ENCODE measurements at regions not wholly inside any gene's neighbourhood (a gene's known extent, or its start where the extent isn't known, plus 50 kb on each side); places are given as distances from the start of the nearest gene placed in this dataset.

DNA sequence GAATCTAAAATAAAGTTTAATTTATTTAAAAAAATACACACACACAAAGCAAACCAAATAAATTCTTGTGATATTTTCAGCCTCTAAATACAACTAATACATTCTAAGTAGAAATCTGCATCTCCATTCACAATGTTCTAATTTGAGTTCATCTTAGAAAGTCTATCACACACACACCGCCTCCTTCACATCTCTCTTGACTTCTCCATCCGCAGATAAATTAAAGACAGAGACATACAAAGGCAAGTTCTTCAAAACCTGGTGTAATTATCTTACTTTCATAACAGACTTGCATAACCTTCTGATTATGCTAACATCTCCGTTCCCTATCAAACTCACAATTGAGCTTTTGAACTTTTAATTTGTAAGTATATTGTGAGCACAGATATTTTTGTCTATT, 657.3 kb downstream of the VGLL3 start:
- DNase-seq = no peak
- no peaks in the 10 kb centered on the region for H3K36me3 Mint-ChIP-seq (ENCODE audit: low read depth)
- intact Hi-C loops (cut with micrococcal nuclease) = no loop called here
- no peaks in the 10 kb centered on the region for H3K4me1 Mint-ChIP-seq (ENCODE audit: low read depth)
- H3K4me3 Mint-ChIP-seq = no peak overlapping the region
- H3K9me3 Mint-ChIP-seq = no peaks in the 10 kb centered on the region
- CTCF ChIA-PET = no interaction called here
- H3K27me3 Mint-ChIP-seq (ENCODE audit: low read depth) = no peaks in the 10 kb centered on the region
- no peak overlapping the region for H3K27ac Mint-ChIP-seq

DNA sequence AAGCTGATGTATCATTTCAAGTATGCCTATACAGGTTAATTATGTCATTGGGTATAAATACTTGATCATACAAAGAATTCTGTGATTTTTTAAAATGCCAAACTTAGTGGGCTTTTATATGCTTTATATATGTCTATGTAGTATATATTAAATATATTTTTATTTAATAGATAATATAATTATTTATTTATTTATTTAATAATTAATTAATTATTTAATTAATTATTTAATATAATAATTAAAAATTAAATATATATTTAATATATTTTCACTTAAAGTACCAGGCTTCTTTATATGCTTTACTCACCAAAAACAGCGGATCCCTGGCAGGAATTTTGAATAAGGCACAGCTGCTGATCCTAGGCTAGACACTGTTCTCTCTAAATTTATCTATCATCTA, 687.0 kb downstream of the VGLL3 start:
- peaks cover 13% of the 10 kb centered on the region for H3K9me3 Mint-ChIP-seq
- H3K36me3 Mint-ChIP-seq (ENCODE audit: low read depth) = no peaks in the 10 kb centered on the region
- H3K4me1 Mint-ChIP-seq (ENCODE audit: low read depth) = no peaks in the 10 kb centered on the region
- no peaks in the 10 kb centered on the region for H3K27me3 Mint-ChIP-seq (ENCODE audit: low read depth)
- no peak overlapping the region for H3K4me3 Mint-ChIP-seq
- H3K27ac Mint-ChIP-seq = no peak overlapping the region
- no peak for DNase-seq
- intact Hi-C loops (cut with micrococcal nuclease) = no loop called here
- CTCF ChIA-PET = no interaction called here

DNA sequence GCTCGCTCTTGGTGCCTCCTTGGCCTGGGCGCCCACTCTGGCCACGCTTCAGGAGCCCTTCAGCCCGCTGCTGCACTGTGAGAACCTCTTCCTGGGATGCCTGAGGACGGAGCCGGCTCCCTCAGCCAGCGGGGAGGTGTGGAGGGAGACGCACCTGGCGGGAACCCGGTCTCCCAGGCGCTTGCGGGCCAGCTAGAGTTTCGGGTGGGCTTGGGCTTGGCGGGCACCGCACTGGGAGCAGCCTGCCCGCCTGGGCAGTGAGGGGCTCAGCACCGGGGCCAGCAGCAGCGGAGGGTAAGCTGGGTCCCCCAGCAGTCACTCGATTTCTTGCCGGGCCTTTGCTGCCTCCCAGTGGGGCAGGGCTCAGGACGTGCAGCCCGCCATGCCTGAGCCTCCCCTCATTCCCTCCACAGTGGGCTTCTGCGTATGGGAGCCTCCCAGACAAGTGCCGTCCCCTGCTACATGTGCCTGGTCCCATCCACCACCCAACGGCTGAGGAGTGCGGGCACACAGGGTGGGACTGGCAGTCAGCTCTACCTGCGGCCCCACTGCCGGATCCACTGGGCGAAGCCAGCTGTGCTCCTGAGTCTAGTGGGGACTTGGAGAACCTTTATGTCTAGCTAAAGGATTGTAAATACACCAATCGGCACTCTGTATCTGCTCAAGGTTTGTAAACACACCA, 708.7 kb downstream of the VGLL3 start:
- no peaks in the 10 kb centered on the region for H3K36me3 Mint-ChIP-seq (ENCODE audit: low read depth)
- CTCF ChIA-PET = no interaction called here
- H3K4me1 Mint-ChIP-seq (ENCODE audit: low read depth) = no peaks in the 10 kb centered on the region
- DNase-seq = no peak
- H3K4me3 Mint-ChIP-seq = no peak overlapping the region
- intact Hi-C loops (cut with micrococcal nuclease) = no loop called here
- H3K27ac Mint-ChIP-seq = no peak overlapping the region
- H3K9me3 Mint-ChIP-seq = peaks cover 15% of the 10 kb centered on the region
- H3K27me3 Mint-ChIP-seq (ENCODE audit: low read depth) = no peaks in the 10 kb centered on the region

DNA sequence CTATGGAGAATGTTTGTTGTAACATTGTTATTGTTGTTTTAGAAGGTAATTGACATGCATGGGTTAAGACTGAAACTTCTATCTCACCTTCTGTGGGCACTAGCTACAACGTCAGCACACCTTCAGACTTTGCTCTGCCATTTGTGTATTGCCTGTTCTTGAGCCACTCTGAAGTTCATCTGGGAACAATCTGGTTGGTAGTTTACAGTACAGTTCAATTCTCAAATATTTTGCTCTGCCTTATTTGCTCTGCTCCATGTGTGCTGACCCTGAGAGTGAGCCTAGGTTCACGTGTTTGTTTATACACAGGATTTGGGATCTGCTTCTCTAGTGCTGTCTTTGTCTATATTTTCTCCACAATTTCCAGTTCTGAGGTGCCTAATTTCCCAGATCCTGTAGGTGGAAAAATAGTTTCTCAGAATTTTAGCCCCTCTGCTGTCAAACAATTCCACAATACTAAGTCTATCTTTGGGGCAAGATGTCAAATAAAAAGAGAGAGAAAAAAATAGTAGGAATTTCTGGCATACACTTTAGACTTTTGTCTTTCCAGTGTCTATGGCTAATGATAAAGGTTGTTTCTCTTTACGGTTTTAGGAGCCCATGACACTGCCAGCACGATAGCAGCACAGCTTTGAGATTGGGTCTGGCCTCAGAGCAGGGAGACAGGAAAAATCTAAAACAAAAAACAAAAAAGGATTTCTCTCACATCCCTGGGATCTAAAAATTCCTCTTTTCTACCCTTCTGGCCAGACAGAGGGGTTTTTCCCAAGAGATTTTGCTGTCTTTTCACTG, 721.4 kb downstream of the VGLL3 start:
- Mint-ChIP-seq H3K27ac (no peak overlapping the region), H3K4me3 (no peak overlapping the region), H3K4me1 (ENCODE audit: low read depth) (no peaks in the 10 kb centered on the region), H3K36me3 (ENCODE audit: low read depth) (no peaks in the 10 kb centered on the region), H3K27me3 (ENCODE audit: low read depth) (no peaks in the 10 kb centered on the region), H3K9me3 (no peaks in the 10 kb centered on the region)
- CTCF ChIA-PET = no interaction called here
- intact Hi-C loops (cut with micrococcal nuclease) = no loop called here
- no peak for DNase-seq

DNA sequence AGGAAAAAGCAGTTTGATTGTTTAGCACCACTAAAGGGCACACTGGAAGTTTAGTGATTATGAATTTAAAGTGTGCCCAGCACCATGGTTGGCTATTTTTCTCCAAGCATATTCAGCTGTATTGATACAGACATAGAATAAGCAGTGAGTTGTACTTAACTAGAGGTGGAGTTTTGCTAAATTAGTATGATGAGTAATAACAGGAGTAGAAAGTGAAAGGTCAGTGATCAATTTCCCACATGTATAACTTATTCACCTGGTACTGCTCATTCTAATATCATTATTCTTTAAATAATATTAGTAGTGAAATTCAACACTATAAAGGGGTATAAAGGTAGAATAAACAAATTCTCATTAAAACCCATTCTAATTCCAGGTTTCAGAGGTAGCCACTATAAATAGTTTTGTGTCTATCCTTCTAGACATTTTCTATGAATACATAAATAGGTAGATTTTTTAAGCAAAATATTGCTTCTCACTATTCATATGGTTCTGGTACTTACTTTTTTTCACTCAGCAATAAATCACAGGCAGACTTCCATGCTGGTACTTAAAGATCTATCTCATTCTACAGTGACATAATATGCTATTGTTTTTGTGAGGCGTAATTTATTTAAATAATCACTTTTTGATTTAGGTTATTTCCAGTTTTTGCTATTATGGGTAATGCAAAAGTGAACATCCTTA, 732.9 kb downstream of the VGLL3 start:
- Mint-ChIP-seq H3K36me3 (ENCODE audit: low read depth) (no peaks in the 10 kb centered on the region), H3K9me3 (peaks cover 3% of the 10 kb centered on the region), H3K4me1 (ENCODE audit: low read depth) (no peaks in the 10 kb centered on the region), H3K27me3 (ENCODE audit: low read depth) (no peaks in the 10 kb centered on the region), H3K27ac (no peak overlapping the region), H3K4me3 (no peak overlapping the region)
- no peak for DNase-seq
- CTCF ChIA-PET = no interaction called here
- intact Hi-C loops (cut with micrococcal nuclease) = no loop called here

DNA sequence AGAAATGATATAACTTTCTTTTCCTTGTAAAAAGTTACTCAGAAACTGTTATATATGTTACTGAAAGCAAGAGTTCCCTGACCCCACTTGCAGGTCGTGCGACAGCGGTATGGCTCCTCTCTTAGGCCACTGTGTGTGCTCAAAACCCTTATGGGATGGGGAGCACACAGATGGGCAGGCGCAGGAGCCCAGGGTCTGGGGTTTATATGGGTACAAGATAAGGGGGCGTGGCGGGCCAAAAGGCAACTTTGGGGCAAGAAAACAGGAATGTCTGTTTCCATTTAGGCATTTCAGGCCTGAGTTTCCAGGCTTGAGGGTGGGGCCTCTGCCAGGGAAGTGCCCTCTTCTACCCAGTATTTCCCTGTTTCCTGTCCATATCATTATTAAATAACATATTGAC, 736.5 kb downstream of the VGLL3 start:
- Mint-ChIP-seq H3K9me3 (peaks cover 3% of the 10 kb centered on the region), H3K27ac (no peak overlapping the region), H3K4me3 (no peak overlapping the region), H3K27me3 (ENCODE audit: low read depth) (no peaks in the 10 kb centered on the region), H3K4me1 (ENCODE audit: low read depth) (no peaks in the 10 kb centered on the region), H3K36me3 (ENCODE audit: low read depth) (no peaks in the 10 kb centered on the region)
- intact Hi-C loops (cut with micrococcal nuclease) = no loop called here
- DNase-seq = no peak
- CTCF ChIA-PET = no interaction called here

DNA sequence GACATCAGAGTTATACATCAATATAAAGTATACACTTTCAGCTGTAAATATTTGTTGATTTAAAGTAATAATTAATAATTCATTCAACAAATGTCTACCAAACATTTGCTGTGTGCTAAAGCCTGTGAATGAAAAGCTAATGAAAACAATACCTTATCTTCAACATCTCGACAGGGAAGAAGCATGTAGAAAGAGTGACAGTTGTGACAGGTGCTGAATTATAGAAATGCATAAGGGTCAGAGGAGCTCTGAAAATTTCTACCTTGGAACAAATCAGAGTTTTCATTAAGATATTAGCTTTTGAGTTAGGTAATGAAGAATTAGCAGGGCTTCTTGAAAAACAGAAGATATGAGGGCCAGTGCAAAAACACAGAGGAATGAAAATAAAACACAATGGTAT, 739.2 kb downstream of the VGLL3 start:
- Mint-ChIP-seq H3K27ac (no peak overlapping the region), H3K27me3 (ENCODE audit: low read depth) (no peaks in the 10 kb centered on the region), H3K4me3 (no peak overlapping the region), H3K36me3 (ENCODE audit: low read depth) (no peaks in the 10 kb centered on the region), H3K4me1 (ENCODE audit: low read depth) (no peaks in the 10 kb centered on the region), H3K9me3 (peaks cover 6% of the 10 kb centered on the region)
- intact Hi-C loops (cut with micrococcal nuclease) = no loop called here
- CTCF ChIA-PET = no interaction called here
- DNase-seq = no peak

DNA sequence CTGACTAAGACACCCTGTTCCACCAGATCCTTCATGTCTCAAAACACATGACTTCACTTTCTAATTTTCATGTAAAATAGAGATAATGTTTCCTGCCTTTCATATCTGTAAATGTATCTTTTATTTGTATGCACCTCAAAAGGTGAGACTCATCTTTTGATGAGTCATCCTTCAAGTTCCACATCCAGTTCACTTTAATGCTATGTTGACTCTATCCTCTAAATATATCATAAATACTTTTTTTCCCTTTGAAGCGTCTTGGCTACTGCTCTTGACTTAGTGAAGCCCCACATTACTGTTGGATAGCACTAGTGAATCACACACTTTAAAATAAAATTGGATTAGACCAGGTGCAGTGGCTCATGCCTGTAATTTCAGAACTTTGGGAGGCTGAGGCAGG, 741.1 kb downstream of the VGLL3 start:
- intact Hi-C loops (cut with micrococcal nuclease) = no loop called here
- no peaks in the 10 kb centered on the region for H3K36me3 Mint-ChIP-seq (ENCODE audit: low read depth)
- DNase-seq = no peak
- no peaks in the 10 kb centered on the region for H3K4me1 Mint-ChIP-seq (ENCODE audit: low read depth)
- CTCF ChIA-PET = no interaction called here
- no peak overlapping the region for H3K27ac Mint-ChIP-seq
- H3K27me3 Mint-ChIP-seq (ENCODE audit: low read depth) = no peaks in the 10 kb centered on the region
- no peak overlapping the region for H3K4me3 Mint-ChIP-seq
- peaks cover 6% of the 10 kb centered on the region for H3K9me3 Mint-ChIP-seq

DNA sequence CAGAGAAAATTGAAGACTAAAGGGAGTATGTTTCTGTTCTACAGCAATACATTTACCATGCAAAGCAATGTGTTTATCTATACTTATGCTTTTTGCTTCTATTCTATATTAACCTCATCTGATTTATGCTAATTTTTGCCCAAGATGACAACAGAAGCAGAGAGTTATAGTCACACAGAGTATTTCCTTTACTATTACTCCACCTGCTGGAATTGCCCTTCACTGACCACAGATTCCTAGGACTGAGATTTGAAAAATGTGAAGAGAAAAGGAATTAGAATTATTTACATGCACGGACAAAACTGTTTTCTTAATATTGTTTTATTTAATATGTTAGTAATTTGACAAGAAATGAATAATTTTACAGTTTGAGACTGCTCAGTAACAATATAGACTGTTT, 745.6 kb downstream of the VGLL3 start:
- CTCF ChIA-PET = no interaction called here
- Mint-ChIP-seq H3K27me3 (ENCODE audit: low read depth) (no peaks in the 10 kb centered on the region), H3K36me3 (ENCODE audit: low read depth) (no peaks in the 10 kb centered on the region), H3K4me3 (no peak overlapping the region), H3K27ac (no peak overlapping the region), H3K4me1 (ENCODE audit: low read depth) (no peaks in the 10 kb centered on the region), H3K9me3 (peaks cover 6% of the 10 kb centered on the region)
- DNase-seq = no peak
- intact Hi-C loops (cut with micrococcal nuclease) = no loop called here

DNA sequence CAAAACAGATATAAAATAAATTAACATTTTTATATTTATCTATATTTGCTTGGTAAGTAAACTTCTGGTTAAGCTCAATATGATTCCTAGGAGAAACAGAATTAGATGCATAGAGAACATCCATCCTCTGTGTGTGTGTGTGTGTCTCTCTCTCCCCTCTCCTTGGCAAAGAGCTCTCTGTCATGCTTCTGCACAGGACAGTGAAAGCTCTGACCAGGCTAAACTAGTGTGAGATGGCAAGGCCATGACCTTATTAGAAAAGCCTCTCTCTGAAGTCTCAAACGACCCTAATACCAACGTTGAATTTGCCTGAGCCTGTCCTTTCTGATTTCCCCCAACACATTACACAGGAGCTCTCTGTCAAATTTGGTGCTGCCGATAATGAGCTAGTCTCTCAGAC, 746.0 kb downstream of the VGLL3 start:
- no peak overlapping the region for H3K27ac Mint-ChIP-seq
- no peaks in the 10 kb centered on the region for H3K4me1 Mint-ChIP-seq (ENCODE audit: low read depth)
- no peaks in the 10 kb centered on the region for H3K36me3 Mint-ChIP-seq (ENCODE audit: low read depth)
- intact Hi-C loops (cut with micrococcal nuclease) = no loop called here
- peaks cover 6% of the 10 kb centered on the region for H3K9me3 Mint-ChIP-seq
- CTCF ChIA-PET = no interaction called here
- no peak for DNase-seq
- no peaks in the 10 kb centered on the region for H3K27me3 Mint-ChIP-seq (ENCODE audit: low read depth)
- H3K4me3 Mint-ChIP-seq = no peak overlapping the region

DNA sequence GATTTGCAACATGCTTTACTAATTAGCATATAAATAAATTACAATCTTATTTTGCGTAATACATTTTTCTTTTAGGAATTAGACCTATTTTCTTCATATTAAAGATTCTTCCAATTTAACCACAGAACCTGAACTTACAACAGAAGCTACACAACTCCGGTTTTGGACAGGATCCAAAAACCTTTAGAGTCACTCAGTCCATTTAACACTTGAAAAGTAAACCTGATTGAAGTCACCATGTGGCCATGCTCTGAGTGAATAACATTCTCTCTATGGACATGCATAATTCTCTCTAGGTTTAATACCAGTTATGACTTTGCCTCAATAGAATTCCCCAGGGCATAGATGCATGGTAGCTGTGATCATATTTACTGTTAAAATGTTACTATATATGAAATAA, 751.0 kb downstream of the VGLL3 start:
- CTCF ChIA-PET = no interaction called here
- Mint-ChIP-seq H3K36me3 (ENCODE audit: low read depth) (no peaks in the 10 kb centered on the region), H3K27ac (no peak overlapping the region), H3K9me3 (no peaks in the 10 kb centered on the region), H3K4me1 (ENCODE audit: low read depth) (no peaks in the 10 kb centered on the region), H3K4me3 (no peak overlapping the region), H3K27me3 (ENCODE audit: low read depth) (no peaks in the 10 kb centered on the region)
- intact Hi-C loops (cut with micrococcal nuclease) = no loop called here
- DNase-seq = no peak

DNA sequence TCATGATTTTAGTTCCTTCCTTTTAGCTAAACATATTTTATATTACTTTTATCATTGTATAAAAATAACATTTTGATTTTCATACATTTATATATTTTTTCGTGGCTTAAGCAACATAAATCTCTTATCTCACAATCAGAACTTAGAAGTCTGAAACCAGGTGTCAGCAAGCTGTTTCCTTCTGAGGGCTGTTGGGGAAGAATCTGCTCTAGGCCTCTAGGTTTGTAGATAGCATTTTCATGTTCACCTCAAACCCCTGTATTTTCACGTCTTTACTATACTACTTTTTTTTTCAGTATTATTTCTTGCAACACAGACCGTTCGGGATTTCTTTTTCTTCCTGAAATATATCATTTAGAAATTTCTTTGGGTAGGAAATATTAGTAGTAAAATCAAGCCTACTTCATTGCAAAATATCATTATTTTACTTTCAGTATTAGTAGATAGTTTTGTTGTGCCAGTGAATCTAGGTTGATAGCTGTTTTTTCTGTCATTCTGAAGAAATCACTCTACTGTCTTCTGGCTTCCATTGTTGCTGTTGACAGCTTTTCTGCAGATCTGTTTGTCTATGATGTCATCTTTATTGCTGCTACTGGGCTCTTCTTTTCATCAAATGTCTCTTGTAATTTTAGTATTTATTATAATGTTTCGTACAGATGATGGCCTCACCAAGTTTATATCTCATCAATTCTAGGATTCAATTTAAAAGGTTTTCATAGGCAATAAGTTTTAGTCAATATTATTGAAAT, 756.3 kb downstream of the VGLL3 start:
- Mint-ChIP-seq H3K9me3 (no peaks in the 10 kb centered on the region), H3K4me3 (no peak overlapping the region), H3K36me3 (ENCODE audit: low read depth) (no peaks in the 10 kb centered on the region), H3K27me3 (ENCODE audit: low read depth) (no peaks in the 10 kb centered on the region), H3K27ac (no peak overlapping the region), H3K4me1 (ENCODE audit: low read depth) (no peaks in the 10 kb centered on the region)
- intact Hi-C loops (cut with micrococcal nuclease) = no loop called here
- DNase-seq = no peak
- CTCF ChIA-PET = no interaction called here
